T1000 (cell line): ENCODE measurements at regions not wholly inside any gene's neighbourhood (a gene's known extent, or its start where the extent isn't known, plus 50 kb on each side); places are given as distances from the start of the nearest gene placed in this dataset.

Source experiments
- DNase-seq: peaks from one replicate; lab custom pipeline; 2025; ENCODE audit warnings: mixed read lengths; lab: John Stamatoyannopoulos, UW

GRCh38 chr2:108139521-108139920 lies 100.2 kb upstream of the SULT1C3 start:
- no peak for DNase-seq

GRCh38 chr2:108145557-108146326 lies 94.0 kb upstream of the SULT1C3 start:
- peak; percentile 23 for DNase-seq

GRCh38 chr2:108148555-108148954 lies 91.2 kb upstream of the SULT1C3 start:
- DNase-seq = no peak

- DNase-seq = no peak
Measured at GRCh38 chr2:108154366-108155061, 85.3 kb upstream of the SULT1C3 start.

DNA sequence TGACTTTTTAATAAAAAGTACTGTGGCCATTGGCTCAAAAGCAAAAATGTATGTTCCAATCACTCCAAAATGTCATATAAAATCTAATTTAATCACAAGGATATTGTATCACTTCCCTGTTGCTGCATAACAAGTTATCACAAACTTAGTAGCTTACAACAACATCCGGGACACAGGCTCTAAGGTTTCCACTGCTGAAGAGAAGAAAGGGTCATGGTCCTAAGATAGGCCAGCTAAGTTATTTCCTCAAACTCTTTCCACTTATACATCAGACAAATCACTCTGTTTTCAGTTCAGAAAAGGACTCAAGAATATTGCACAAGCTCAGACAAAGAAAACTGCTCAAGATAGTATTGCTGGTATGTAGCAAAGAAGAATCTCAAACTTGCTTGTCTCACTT lies 78.5 kb upstream of the SULT1C3 start:
- no peak for DNase-seq

- no peak for DNase-seq
Measured at GRCh38 chr2:108164318-108164717, 75.5 kb upstream of the SULT1C3 start.

DNA sequence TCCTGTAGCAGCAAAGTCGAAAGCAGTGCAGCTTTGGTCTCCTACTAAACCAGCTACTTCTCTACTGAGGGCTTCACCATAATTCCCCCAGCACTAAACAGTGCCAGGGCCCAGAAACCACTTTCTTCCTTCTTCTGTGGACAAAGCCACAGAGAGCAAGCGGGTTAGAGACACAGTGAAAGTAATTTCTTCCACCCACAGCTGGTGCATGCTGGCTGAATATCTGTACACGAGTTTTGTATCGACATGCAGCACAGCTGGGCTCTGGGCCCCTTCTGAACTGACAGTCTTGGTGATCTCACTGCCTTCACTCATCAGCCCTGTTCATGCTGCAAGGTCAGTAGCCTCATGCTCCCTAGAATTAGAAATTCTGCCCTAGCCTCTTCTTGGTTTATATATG lies 74.0 kb upstream of the SULT1C3 start:
- no peak for DNase-seq

DNA sequence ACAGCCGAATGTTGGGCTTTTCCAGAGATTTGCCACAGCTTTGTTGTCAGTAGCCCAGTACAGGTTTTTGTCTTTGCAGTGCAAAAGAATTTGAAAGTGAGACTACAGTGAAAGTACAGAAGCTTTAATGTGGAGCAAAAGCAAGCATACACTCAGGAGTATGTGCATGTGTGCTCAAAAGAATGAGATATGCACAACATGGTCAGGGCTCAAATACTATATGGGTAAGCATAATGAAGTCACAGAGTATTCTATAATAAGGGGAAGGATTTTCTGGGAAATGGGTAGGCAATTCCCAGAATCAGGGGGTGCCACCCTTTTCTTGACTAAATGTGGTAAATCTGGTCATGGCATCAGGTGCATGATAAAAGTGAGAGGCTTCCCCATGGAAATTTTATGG lies 72.1 kb upstream of the SULT1C3 start:
- DNase-seq = no peak

GRCh38 chr2:108169982-108170625 lies 69.7 kb upstream of the SULT1C3 start:
- DNase-seq = no peak

GRCh38 chr2:108171657-108172056 lies 68.1 kb upstream of the SULT1C3 start:
- no peak for DNase-seq

GRCh38 chr2:108182489-108182888 lies 57.3 kb upstream of the SULT1C3 start:
- DNase-seq = no peak

- DNase-seq = no peak
Measured at GRCh38 chr2:108184419-108184818, 55.3 kb upstream of the SULT1C3 start.

DNA sequence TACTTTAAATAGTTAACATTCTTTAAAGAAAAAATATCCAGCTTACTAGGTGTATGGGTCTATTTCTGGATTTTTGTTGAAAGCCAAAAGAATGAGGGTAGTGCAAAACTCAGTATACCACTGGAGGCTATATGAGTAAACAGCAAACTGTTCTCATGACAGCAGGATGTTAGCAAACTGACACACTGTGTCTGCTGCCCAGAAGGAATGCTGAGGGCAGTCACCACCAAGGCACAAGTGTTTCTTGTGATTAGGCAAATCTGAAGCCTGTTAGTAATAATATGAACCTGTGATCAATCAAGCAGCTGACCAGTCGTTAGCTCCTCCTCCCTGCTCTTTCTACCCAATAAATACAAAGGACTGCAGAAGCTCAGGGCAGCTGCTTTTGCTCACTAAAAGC lies 50.5 kb upstream of the SULT1C3 start:
- no peak for DNase-seq
